GM23248 (cell line): ENCODE measurements at regions not wholly inside any gene's neighbourhood (a gene's known extent, or its start where the extent isn't known, plus 50 kb on each side); places are given as distances from the start of the nearest gene placed in this dataset. TPM values are rescaled to one million over a fixed set of nuclear protein-coding genes. Genes with fewer than 3 reads are reported as not detected.

ENCODE experiments used
- DNase-seq: peaks from one replicate; pipeline ENCODE4 v3.0.0-alpha.2; 2015
- H2AFZ ChIP-seq: fragments of 200-600 bp; sonication (generic); 2 replicates; pipeline ENCODE4 v1.6.1; 2016; ENCODE audit warnings: antibody characterized with exemption
- H3F3A ChIP-seq: fragments of 200-600 bp; sonication (generic); 2 replicates; pipeline ENCODE4 v1.6.1; 2016; ENCODE audit warnings: mild to moderate bottlenecking, antibody characterized with exemption, mixed run types; ENCODE audit not compliant: insufficient read depth
- H3K27ac ChIP-seq: fragments of 200-600 bp; sonication (generic); 2 replicates; pipeline ENCODE4 v1.5.1; 2016; ENCODE audit warnings: mild to moderate bottlenecking
- H3K27me3 ChIP-seq: fragments of 200-600 bp; sonication (generic); replicated peaks from 2 replicates; pipeline ENCODE4 v1.6.1; 2016; ENCODE audit warnings: mild to moderate bottlenecking; ENCODE audit not compliant: insufficient read depth
- H3K36me3 ChIP-seq: fragments of 200-600 bp; sonication (generic); 2 replicates; pipeline ENCODE4 v1.6.1; 2016; ENCODE audit warnings: low read depth, mild to moderate bottlenecking
- H3K4me1 ChIP-seq: fragments of 200-600 bp; sonication (generic); 2 replicates; pipeline ENCODE4 v1.6.1; 2016; ENCODE audit warnings: mild to moderate bottlenecking; ENCODE audit not compliant: insufficient read depth
- H3K4me2 ChIP-seq: fragments of 200-600 bp; sonication (generic); one replicate; pipeline ENCODE4 v1.6.1; 2016; ENCODE audit warnings: mild to moderate bottlenecking; ENCODE audit not compliant: unreplicated experiment
- H3K4me3 ChIP-seq: fragments of 200-600 bp; sonication (generic); 2 replicates; pipeline ENCODE4 v1.5.1; 2016; ENCODE audit warnings: mild to moderate bottlenecking
- H3K79me2 ChIP-seq: fragments of 200-600 bp; sonication (generic); 2 replicates; pipeline ENCODE4 v1.6.1; 2016; ENCODE audit warnings: mild to moderate bottlenecking; ENCODE audit not compliant: insufficient read depth
- H3K9ac ChIP-seq: fragments of 200-600 bp; sonication (generic); 2 replicates; pipeline ENCODE4 v1.6.1; 2016; ENCODE audit warnings: mild to moderate bottlenecking
- H3K9me2 ChIP-seq: fragments of 200-600 bp; sonication (generic); 2 replicates; pipeline ENCODE4 v1.6.1; 2016; ENCODE audit warnings: mixed run types, mild to moderate bottlenecking, moderate library complexity; ENCODE audit not compliant: insufficient read depth
- H3K9me3 ChIP-seq: fragments of 200-600 bp; sonication (generic); one replicate; pipeline ENCODE4 v1.6.1; 2017; ENCODE audit warnings: low read depth
- H4K20me1 ChIP-seq: fragments of 200-600 bp; sonication (generic); 2 replicates; pipeline ENCODE4 v1.6.0; 2016; ENCODE audit not compliant: insufficient read depth
- EZH2 ChIP-seq: fragments of 200-600 bp; sonication (generic); IDR thresholded peaks from 2 replicates; pipeline ENCODE4 v1.6.1; 2018; ENCODE audit warnings: antibody characterized with exemption, mild to moderate bottlenecking; ENCODE audit not compliant: insufficient read depth, poor library complexity, severe bottlenecking
- EZH2phosphoT487 ChIP-seq: fragments of 200-600 bp; sonication (generic); IDR thresholded peaks from 2 replicates; pipeline ENCODE4 v1.6.1; 2018; ENCODE audit warnings: antibody characterized with exemption, moderate library complexity, mild to moderate bottlenecking, low read depth; ENCODE audit not compliant: insufficient read depth
- WGBS, 2 experiments: methylation state at CpG; one replicate each; pipeline ENCODE4 v1.1.6; 2015 to 2017; ENCODE audit warnings: low lambda C conversion rate in 2 of 2, low coverage in 1 of 2; ENCODE audit errors: missing lambda C conversion rate in 2 of 2; 5-methylcytosine and 5-hydroxymethylcytosine counted together
- in situ Hi-C: fragments of 300-500 bp; cut with MboI; formaldehyde crosslinking; loops from 2 replicates; pipeline ENCODE4 v1.15.0; 2020
- microRNA-seq: library from miRNA; unstranded; fragments of <30 nt; microRNA quantifications from one replicate; pipeline ENCODE4, GENCODE V29; 2016; ENCODE audit warnings: borderline number of aligned reads
- small RNA-seq: library from RNA; depleted of rRNA; stranded (forward); fragments of <200 nt; gene quantifications from one replicate; pipeline ENCODE3, GENCODE V24; 2014; ENCODE audit warnings: low read depth, low replicate concordance

DNA sequence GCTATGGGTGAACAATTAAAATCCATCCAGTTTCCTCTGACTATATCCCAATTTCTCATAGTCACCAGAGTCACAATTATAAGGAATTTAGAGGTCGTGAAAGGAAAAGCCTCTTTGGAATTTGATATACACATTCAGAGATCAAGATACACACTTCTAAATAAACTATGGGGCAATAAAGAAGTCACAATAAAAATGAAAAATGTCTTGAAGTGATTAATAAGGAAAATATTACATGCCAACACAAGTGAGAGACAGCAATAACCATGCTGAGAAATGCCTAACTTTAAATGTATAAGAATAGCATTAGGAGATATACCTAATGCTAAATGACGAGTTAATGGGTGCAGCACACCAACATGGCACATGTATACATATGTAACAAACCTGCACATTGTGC, 54.9 kb upstream of the ADAMTS19 start:
- no peak for TF ChIP-seq EZH2
- no peak for TF ChIP-seq EZH2phosphoT487
- Histone ChIP-seq H3F3A (no peaks in the 10 kb centered on the region), H3K4me1 (no peaks in the 10 kb centered on the region), H3K9me3 (no peaks in the 10 kb centered on the region), H3K79me2 (no peaks in the 10 kb centered on the region), H3K4me3 (no peak overlapping the region), H2AFZ (no peak overlapping the region), H3K36me3 (no peaks in the 10 kb centered on the region), H3K27ac (no peak overlapping the region), H3K27me3 (no peaks in the 10 kb centered on the region), H3K9me2 (no peaks in the 10 kb centered on the region), H3K9ac (no peak overlapping the region), H4K20me1 (no peaks in the 10 kb centered on the region), H3K4me2 (no peak overlapping the region)
- no peak for DNase-seq
- in situ Hi-C loops = no loop called here
- WGBS, 2 experiments = 7 to 8% methylated on average over 2 of the region's 2 CpGs

DNA sequence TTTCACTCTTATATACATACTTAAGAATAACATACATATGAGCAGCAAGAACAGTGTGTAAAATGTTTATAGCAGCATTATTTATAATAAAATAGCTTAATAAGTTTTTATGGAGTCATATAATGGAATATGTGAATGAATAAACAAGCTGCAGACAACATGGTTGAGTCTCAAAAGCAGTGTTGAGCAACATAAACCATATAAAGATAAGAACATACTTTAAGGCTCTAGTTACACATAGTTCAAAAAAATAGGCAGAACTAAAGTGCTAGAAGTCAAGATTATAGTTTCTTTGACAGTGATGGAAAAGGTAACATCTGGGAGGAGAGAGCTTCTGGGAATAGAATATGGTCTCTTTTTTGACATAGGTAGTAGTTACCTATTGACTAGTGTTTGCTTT, 53.7 kb upstream of the ADAMTS19 start:
- Histone ChIP-seq H3K9me2 (no peaks in the 10 kb centered on the region), H3K79me2 (no peaks in the 10 kb centered on the region), H3K9me3 (no peaks in the 10 kb centered on the region), H3K4me3 (no peak overlapping the region), H3K27ac (no peak overlapping the region), H3K4me1 (no peaks in the 10 kb centered on the region), H3K36me3 (no peaks in the 10 kb centered on the region), H3F3A (no peaks in the 10 kb centered on the region), H4K20me1 (no peaks in the 10 kb centered on the region), H3K9ac (no peak overlapping the region), H3K4me2 (no peak overlapping the region), H2AFZ (no peak overlapping the region), H3K27me3 (no peaks in the 10 kb centered on the region)
- in situ Hi-C loops = no loop called here
- DNase-seq = no peak
- TF ChIP-seq EZH2 = no peak
- TF ChIP-seq EZH2phosphoT487 = no peak

Small RNAs in the stretch of these regions (microRNA-seq; reads per million reads assigned to microRNA genes)
- gene MIR4460 = not detected

Small RNAs in the stretch of these regions (small RNA-seq; reads per million reads assigned to genes)
- not detected for gene MIR4460
